K562 (cell line): ENCODE measurements at regions not wholly inside any gene's neighbourhood (a gene's known extent, or its start where the extent isn't known, plus 50 kb on each side); places are given as distances from the start of the nearest gene placed in this dataset.

ENCODE experiments used
- EP400 ChIP-seq: fragments of 450-650 bp; IDR thresholded peaks from 2 replicates; pipeline ENCODE4 v1.6.1; 2017; ENCODE audit warnings: antibody characterized with exemption, mild to moderate bottlenecking, moderate library complexity
- JUN ChIP-seq, 2 experiments: sonication (generic) in 1 of 2; formaldehyde crosslinking in 1 of 2; IDR thresholded peaks; 2 replicates each; pipeline versions ENCODE4 v1.6.1 to v1.8.0; 2012 to 2022; ENCODE audit warnings: borderline replicate concordance in 2 of 2, mild to moderate bottlenecking in 2 of 2, improper control_type of control experiment in 1 of 2, low read depth in 1 of 2, low read length in 1 of 2, missing genetic modification reagents in 1 of 2
- MTA3 ChIP-seq: fragments of 450-650 bp; formaldehyde crosslinking; IDR thresholded peaks from 2 replicates; pipeline ENCODE4 v1.6.1; 2017; ENCODE audit warnings: mild to moderate bottlenecking, borderline replicate concordance
- NFIC ChIP-seq: fragments of 450-650 bp; IDR thresholded peaks from 2 replicates; pipeline ENCODE4 v1.6.1; 2017; ENCODE audit warnings: mild to moderate bottlenecking, inconsistent platforms
- POLR2AphosphoS5 ChIP-seq: IDR thresholded peaks from 2 replicates; pipeline ENCODE4 v1.6.1; 2011; ENCODE audit warnings: mild to moderate bottlenecking, low read depth, low read length, moderate library complexity; ENCODE audit not compliant: control insufficient read depth, insufficient read depth
- TRIM28 ChIP-seq: fragments of 450-650 bp; IDR thresholded peaks from 2 replicates; pipeline ENCODE4 v1.6.1; 2017
- USF2 ChIP-seq: sonication (generic); formaldehyde crosslinking; IDR thresholded peaks from 2 replicates; pipeline ENCODE4 v1.5.0; 2020; ENCODE audit warnings: missing genetic modification reagents

DNA sequence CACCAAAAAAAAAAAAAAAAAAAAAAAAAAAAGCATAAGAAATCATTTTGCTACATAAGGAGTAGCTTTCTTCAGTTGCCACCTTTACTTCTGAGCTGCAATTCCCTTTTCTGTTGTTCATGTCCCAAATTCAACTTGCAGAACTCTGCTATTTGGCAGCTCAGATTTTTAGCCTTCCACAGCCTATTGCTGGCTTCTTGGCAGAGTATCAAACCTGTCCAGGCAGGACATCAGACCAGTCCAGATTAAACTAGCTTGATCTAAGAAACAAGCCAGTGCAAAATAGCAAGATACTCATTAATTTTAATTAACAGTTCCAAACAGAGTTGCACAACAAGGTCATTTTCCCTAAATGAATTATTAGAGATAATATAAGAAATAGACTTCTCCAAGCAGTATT lies 123.6 kb upstream of the NR3C2 start:
- TF ChIP-seq USF2 (CRISPR knock-in tag) (no peak), POLR2AphosphoS5 (no peak), TRIM28 (no peak), MTA3 (no peak), NFIC (no peak), EP400 (no peak), JUN (IDR thresholded peaks at IDR 0.05; ENCODE audit: borderline replicate concordance, low read depth, low read length) (no peak), JUN (CRISPR knock-in tag; IDR thresholded peaks at IDR 0.05; ENCODE audit: borderline replicate concordance) (no peak)
